ENCODE measurements at regions not wholly inside any gene's neighbourhood (a gene's known extent, or its start where the extent isn't known, plus 50 kb on each side); places are given as distances from the start of the nearest gene placed in this dataset.

GRCh38 chr5:144065786-144066185 is 104.7 kb downstream of the YIPF5 start:
- no peak for TF ChIP-seq CTCF (IDR thresholded peaks at IDR 0.05; ENCODE audit: insufficient read depth in 1 of 2, low read depth in 1 of 2, low read length in 1 of 2, severe bottlenecking in 1 of 2, unreplicated experiment in 1 of 2)
- Histone ChIP-seq H3K4me1 (no peaks in the 10 kb centered on the region), H3K4me3 (ENCODE audit: low read depth, low read length) (no peak overlapping the region), H3K36me3 (ENCODE audit: control insufficient read depth, insufficient read depth, low read length) (no peaks in the 10 kb centered on the region), H3K27me3 (replicated peaks; ENCODE audit: control insufficient read depth, insufficient read depth, low read length) (no peaks in the 10 kb centered on the region), H3K9me3 (no peaks in the 10 kb centered on the region)
- Mint-ChIP-seq H3K4me1 (ENCODE audit: low read depth, unreplicated experiment) (no peaks in the 10 kb centered on the region), H3K4me3 (ENCODE audit: unreplicated experiment) (no peak overlapping the region), H3K36me3 (ENCODE audit: insufficient read depth, unreplicated experiment) (no peaks in the 10 kb centered on the region), H3K27me3 (ENCODE audit: insufficient read depth, unreplicated experiment) (peaks cover 3% of the 10 kb centered on the region), H3K9me3 (ENCODE audit: unreplicated experiment) (no peaks in the 10 kb centered on the region), H3K27ac (ENCODE audit: unreplicated experiment) (no peak overlapping the region)
- CTCF ChIA-PET = no interaction called here
- DNase-seq = no peak
- no TSS peak for BruUV-seq (replicated peaks)
- intact Hi-C loops (cut with micrococcal nuclease; ENCODE audit: unreplicated experiment) = no loop called here
- POLR2A ChIA-PET = no interaction called here

GRCh38 chr5:144072518-144072927 is 97.9 kb downstream of the YIPF5 start:
- CTCF ChIA-PET = no interaction called here
- H3K4me3 Mint-ChIP-seq (ENCODE audit: unreplicated experiment) = no peak overlapping the region
- H3K4me1 ChIP-seq = no peaks in the 10 kb centered on the region
- BruUV-seq (replicated peaks) = no TSS peak
- peaks cover 3% of the 10 kb centered on the region for H3K27me3 Mint-ChIP-seq (ENCODE audit: insufficient read depth, unreplicated experiment)
- no peak for DNase-seq
- H3K27ac Mint-ChIP-seq (ENCODE audit: unreplicated experiment) = no peak overlapping the region
- no peaks in the 10 kb centered on the region for H3K4me1 Mint-ChIP-seq (ENCODE audit: low read depth, unreplicated experiment)
- intact Hi-C loops (cut with micrococcal nuclease; ENCODE audit: unreplicated experiment) = no loop called here
- H3K27me3 ChIP-seq (replicated peaks; ENCODE audit: control insufficient read depth, insufficient read depth, low read length) = no peaks in the 10 kb centered on the region
- H3K36me3 ChIP-seq (ENCODE audit: control insufficient read depth, insufficient read depth, low read length) = no peaks in the 10 kb centered on the region
- no peaks in the 10 kb centered on the region for H3K9me3 ChIP-seq
- H3K9me3 Mint-ChIP-seq (ENCODE audit: unreplicated experiment) = peaks cover 11% of the 10 kb centered on the region
- no peaks in the 10 kb centered on the region for H3K36me3 Mint-ChIP-seq (ENCODE audit: insufficient read depth, unreplicated experiment)
- TF ChIP-seq CTCF (IDR thresholded peaks at IDR 0.05; ENCODE audit: insufficient read depth in 1 of 2, low read depth in 1 of 2, low read length in 1 of 2, severe bottlenecking in 1 of 2, unreplicated experiment in 1 of 2) = no peak
- POLR2A ChIA-PET = no interaction called here
- no peak overlapping the region for H3K4me3 ChIP-seq (ENCODE audit: low read depth, low read length)

- TF ChIP-seq CTCF (IDR thresholded peaks at IDR 0.05; ENCODE audit: insufficient read depth in 1 of 2, low read depth in 1 of 2, low read length in 1 of 2, severe bottlenecking in 1 of 2, unreplicated experiment in 1 of 2) = no peak
- H3K4me3 Mint-ChIP-seq (ENCODE audit: unreplicated experiment) = no peak overlapping the region
- H3K9me3 Mint-ChIP-seq (ENCODE audit: unreplicated experiment) = peaks cover 15% of the 10 kb centered on the region
- Histone ChIP-seq H3K4me1 (no peaks in the 10 kb centered on the region), H3K27me3 (replicated peaks; ENCODE audit: control insufficient read depth, insufficient read depth, low read length) (no peaks in the 10 kb centered on the region), H3K36me3 (ENCODE audit: control insufficient read depth, insufficient read depth, low read length) (no peaks in the 10 kb centered on the region), H3K9me3 (peaks cover 6% of the 10 kb centered on the region; the same call in 1 of the 2 replicates), H3K4me3 (ENCODE audit: low read depth, low read length) (no peak overlapping the region)
- ChIA-PET POLR2A (no interaction called here), CTCF (no interaction called here)
- no peak overlapping the region for H3K27ac Mint-ChIP-seq (ENCODE audit: unreplicated experiment)
- no peak for DNase-seq
- intact Hi-C loops (cut with micrococcal nuclease; ENCODE audit: unreplicated experiment) = no loop called here
- H3K36me3 Mint-ChIP-seq (ENCODE audit: insufficient read depth, unreplicated experiment) = no peaks in the 10 kb centered on the region
- no TSS peak for BruUV-seq (replicated peaks)
- no peaks in the 10 kb centered on the region for H3K4me1 Mint-ChIP-seq (ENCODE audit: low read depth, unreplicated experiment)
- no peaks in the 10 kb centered on the region for H3K27me3 Mint-ChIP-seq (ENCODE audit: insufficient read depth, unreplicated experiment)
Observed at GRCh38 chr5:144076521-144077083, 93.9 kb downstream of the YIPF5 start.

All from Caco-2 (cell line).